MCF 10A (cell line): ENCODE measurements at regions not wholly inside any gene's neighbourhood (a gene's known extent, or its start where the extent isn't known, plus 50 kb on each side); places are given as distances from the start of the nearest gene placed in this dataset.

Experiments
- BruUV-seq: library from RNA; stranded (reverse); fragments of 400-500 nt; replicated peaks from 2 replicates; lab custom pipeline; 2021; lab: Mats Ljungman, UMichigan
- CTCF ChIA-PET: fragments of 300-600 bp; sonication (Branson Sonifier 250); formaldehyde crosslinking; extraction: SDS; loops from one replicate; lab custom pipeline; 2021; ENCODE audit warnings: antibody characterized with exemption, inconsistent platforms; lab: Yijun Ruan, JAX
- POLR2A ChIA-PET: fragments of 300-600, 350-650 bp; sonication (Branson Sonifier 250); formaldehyde crosslinking; extraction: SDS; loops from one replicate; lab custom pipeline; 2020; ENCODE audit warnings: antibody characterized with exemption, inconsistent platforms; lab: Yijun Ruan, JAX
- DNase-seq: peaks from one replicate; pipeline ENCODE4 v3.0.0-alpha.2; 2018; ENCODE audit not compliant: unreplicated experiment
- H3K27ac Mint-ChIP-seq: one replicate; pipeline ENCODE4 v1.8.0; 2022; ENCODE audit warnings: mild to moderate bottlenecking, low read depth, mixed read lengths; ENCODE audit not compliant: unreplicated experiment
- H3K27me3 Mint-ChIP-seq: one replicate; pipeline ENCODE4 v1.8.0; 2022; ENCODE audit warnings: mixed read lengths; ENCODE audit not compliant: insufficient read depth, unreplicated experiment
- H3K36me3 Mint-ChIP-seq: one replicate; pipeline ENCODE4 v1.8.0; 2022; ENCODE audit warnings: mild to moderate bottlenecking, moderate library complexity, mixed read lengths; ENCODE audit not compliant: insufficient read depth, unreplicated experiment
- H3K4me1 Mint-ChIP-seq: one replicate; pipeline ENCODE4 v1.8.0; 2022; ENCODE audit warnings: mixed read lengths; ENCODE audit not compliant: insufficient read depth, unreplicated experiment
- H3K4me3 Mint-ChIP-seq: one replicate; pipeline ENCODE4 v1.8.0; 2022; ENCODE audit warnings: mild to moderate bottlenecking, moderate library complexity, mixed read lengths; ENCODE audit not compliant: unreplicated experiment
- H3K9me3 Mint-ChIP-seq: one replicate; pipeline ENCODE4 v1.8.0; 2022; ENCODE audit warnings: mixed read lengths; ENCODE audit not compliant: unreplicated experiment
- intact Hi-C: fragments of 100-400 bp; cut with micrococcal nuclease; formaldehyde crosslinking; loops from 2 replicates; pipeline ENCODE4 v1.14.1; 2022
- TF ChIP-seq, protein P1 (sequence below): fragments of 200-600 bp; IDR thresholded peaks from one replicate; pipeline ENCODE4 v1.8.0; 2022; ENCODE audit warnings: antibody characterized with exemption, mild to moderate bottlenecking; ENCODE audit not compliant: unreplicated experiment

- DNase-seq: no peak
- intact Hi-C loops: no loop called here
- no peaks in the 10 kb centered on the region for H3K36me3 Mint-ChIP-seq
- H3K4me1 Mint-ChIP-seq: no peaks in the 10 kb centered on the region
- ChIA-PET CTCF (interaction anchor here (1.4 kb wide), 1 partner anchor 11 kb away, joined by 3 read pairs; no protein-coding TSS in a partner anchor), POLR2A (no interaction called here)
- H3K27ac Mint-ChIP-seq: no peak overlapping the region
- TF ChIP-seq, protein P1, sequence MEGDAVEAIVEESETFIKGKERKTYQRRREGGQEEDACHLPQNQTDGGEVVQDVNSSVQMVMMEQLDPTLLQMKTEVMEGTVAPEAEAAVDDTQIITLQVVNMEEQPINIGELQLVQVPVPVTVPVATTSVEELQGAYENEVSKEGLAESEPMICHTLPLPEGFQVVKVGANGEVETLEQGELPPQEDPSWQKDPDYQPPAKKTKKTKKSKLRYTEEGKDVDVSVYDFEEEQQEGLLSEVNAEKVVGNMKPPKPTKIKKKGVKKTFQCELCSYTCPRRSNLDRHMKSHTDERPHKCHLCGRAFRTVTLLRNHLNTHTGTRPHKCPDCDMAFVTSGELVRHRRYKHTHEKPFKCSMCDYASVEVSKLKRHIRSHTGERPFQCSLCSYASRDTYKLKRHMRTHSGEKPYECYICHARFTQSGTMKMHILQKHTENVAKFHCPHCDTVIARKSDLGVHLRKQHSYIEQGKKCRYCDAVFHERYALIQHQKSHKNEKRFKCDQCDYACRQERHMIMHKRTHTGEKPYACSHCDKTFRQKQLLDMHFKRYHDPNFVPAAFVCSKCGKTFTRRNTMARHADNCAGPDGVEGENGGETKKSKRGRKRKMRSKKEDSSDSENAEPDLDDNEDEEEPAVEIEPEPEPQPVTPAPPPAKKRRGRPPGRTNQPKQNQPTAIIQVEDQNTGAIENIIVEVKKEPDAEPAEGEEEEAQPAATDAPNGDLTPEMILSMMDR: no peak
- no peak overlapping the region for H3K4me3 Mint-ChIP-seq
- H3K9me3 Mint-ChIP-seq: peaks cover 29% of the 10 kb centered on the region
- H3K27me3 Mint-ChIP-seq: no peaks in the 10 kb centered on the region
- BruUV-seq: no TSS peak
Measured at GRCh38 chrX:4225086-4225485, 511.6 kb upstream of the PRKX start.

GRCh38 chrX:4206941-4207340, 493.5 kb upstream of the PRKX start:
- no peak for DNase-seq
- intact Hi-C loops: no loop called here
- TF ChIP-seq, protein P1: no peak
- ChIA-PET CTCF (interaction anchor here (0.6 kb wide), 1 partner anchor 127 kb away, joined by 3 read pairs; no protein-coding TSS in a partner anchor), POLR2A (no interaction called here)
- Mint-ChIP-seq H3K4me3 (no peak overlapping the region), H3K27ac (no peak overlapping the region), H3K27me3 (no peaks in the 10 kb centered on the region), H3K9me3 (peaks cover 40% of the 10 kb centered on the region), H3K4me1 (no peaks in the 10 kb centered on the region), H3K36me3 (no peaks in the 10 kb centered on the region)
- BruUV-seq: no TSS peak

GRCh38 chrX:4197971-4198370, 484.5 kb upstream of the PRKX start:
- BruUV-seq: no TSS peak
- Mint-ChIP-seq H3K27me3 (no peaks in the 10 kb centered on the region), H3K27ac (no peak overlapping the region), H3K36me3 (no peaks in the 10 kb centered on the region), H3K4me3 (no peak overlapping the region), H3K9me3 (peaks cover 41% of the 10 kb centered on the region), H3K4me1 (no peaks in the 10 kb centered on the region)
- POLR2A ChIA-PET: no interaction called here
- CTCF ChIA-PET: no interaction called here
- no peak for DNase-seq
- TF ChIP-seq, protein P1: no peak
- intact Hi-C loops: no loop called here

- Mint-ChIP-seq H3K27me3 (peaks cover 9% of the 10 kb centered on the region), H3K4me3 (no peak overlapping the region), H3K36me3 (no peaks in the 10 kb centered on the region), H3K27ac (no peak overlapping the region), H3K9me3 (peaks cover 34% of the 10 kb centered on the region), H3K4me1 (no peaks in the 10 kb centered on the region)
- intact Hi-C loops: no loop called here
- TF ChIP-seq, protein P1: no peak
- DNase-seq: no peak
- ChIA-PET CTCF (interaction anchor here (0.7 kb wide), 1 partner anchor 31 kb away, joined by 5 read pairs; no protein-coding TSS in a partner anchor), POLR2A (no interaction called here)
- BruUV-seq: no TSS peak
Measured at GRCh38 chrX:4193500-4194155, 480.2 kb upstream of the PRKX start.
